NCI-H2107 treated with DMSO at 0.1 percent for 48 hours (cell line): ENCODE measurements at regions not wholly inside any gene's neighbourhood (a gene's known extent, or its start where the extent isn't known, plus 50 kb on each side); places are given as distances from the start of the nearest gene placed in this dataset.
A peak's percentile ranks its signal among the peaks of the same experiment; 100 is the strongest.

ENCODE experiments used
- DNase-seq: peaks from one replicate; lab custom pipeline; 2025; ENCODE audit not compliant: unreplicated experiment; lab: John Stamatoyannopoulos, UW

DNA sequence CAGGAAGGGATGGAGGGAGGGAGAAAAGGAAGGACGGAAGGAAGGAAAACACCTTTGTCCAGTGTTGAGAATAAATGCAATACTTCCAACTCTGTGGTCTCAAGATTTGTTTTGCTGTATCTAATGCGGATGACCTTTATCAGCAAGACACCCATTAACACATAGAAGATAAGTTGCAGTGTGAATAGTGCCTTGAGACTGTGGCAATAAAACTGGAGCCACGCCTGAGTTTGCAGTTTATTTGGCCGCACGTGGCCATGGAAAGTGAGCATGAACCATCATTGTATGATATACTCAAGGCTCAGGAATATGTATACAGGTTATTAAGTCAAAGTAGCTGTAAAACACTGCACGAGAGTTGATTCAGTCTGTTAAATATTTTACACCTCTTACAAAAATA, 113.6 kb upstream of the EEA1 start:
- no peak for DNase-seq

- DNase-seq = no peak
These were observed 114.2 kb upstream of the EEA1 start for GRCh38 chr12:93043192-93043876.

DNA sequence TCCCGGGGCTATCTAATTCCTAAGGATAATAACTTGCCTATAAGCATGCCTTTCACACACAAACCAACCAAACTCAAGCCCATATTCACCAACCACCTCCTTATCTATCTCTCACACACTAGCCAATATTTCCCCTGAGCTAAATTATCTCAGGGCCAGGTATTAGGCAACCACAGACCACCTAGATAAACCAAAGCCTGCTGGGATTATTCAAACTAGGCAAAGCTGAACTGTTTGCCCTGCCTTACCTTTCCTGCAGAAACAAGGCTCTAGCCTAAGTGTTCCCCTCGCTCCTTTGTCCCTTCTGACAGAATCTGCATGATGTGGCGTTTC, 114.7 kb upstream of the EEA1 start:
- DNase-seq = no peak

- DNase-seq = no peak
These were observed 118.0 kb upstream of the EEA1 start for GRCh38 chr12:93047118-93047517.

GRCh38 chr12:93048656-93049055, 119.6 kb upstream of the EEA1 start:
- no peak for DNase-seq

DNA sequence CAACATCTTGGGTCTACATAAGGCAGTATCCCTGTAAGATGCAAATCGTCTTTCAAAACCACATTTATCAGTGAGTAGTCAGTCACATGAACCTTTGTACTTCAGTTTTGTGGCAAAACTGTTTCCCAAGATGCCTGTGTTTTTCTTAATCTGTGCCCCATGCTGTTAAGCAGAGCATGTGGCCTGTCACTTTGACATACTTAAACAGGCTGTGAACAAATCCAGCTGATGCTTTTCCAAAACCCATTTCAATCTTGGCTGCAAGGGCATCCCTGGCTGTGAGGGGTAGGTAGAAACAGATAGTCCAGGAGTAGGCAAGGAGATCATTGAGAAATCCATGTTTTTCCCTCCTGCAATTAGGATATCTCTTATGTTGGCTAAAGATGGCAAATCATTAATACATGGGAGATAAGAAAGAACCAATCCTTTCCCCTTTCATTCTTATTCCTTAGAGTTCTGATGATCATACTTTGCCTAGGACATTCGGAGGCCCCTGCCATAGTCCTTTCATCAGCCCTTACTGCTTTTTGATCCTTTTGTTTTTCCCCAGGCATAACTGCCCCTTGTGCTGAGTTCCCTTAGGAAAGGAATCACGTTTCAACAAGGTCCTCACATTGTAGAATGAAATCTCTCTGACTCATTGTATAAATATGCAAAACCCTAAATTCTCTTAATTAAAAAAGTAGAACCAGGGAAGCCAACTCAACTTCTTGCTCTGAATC, 121.1 kb upstream of the EEA1 start:
- peak; percentile 10 for DNase-seq

GRCh38 chr12:93050748-93051081, 121.6 kb upstream of the EEA1 start:
- DNase-seq = no peak

- no peak for DNase-seq
These were observed 124.9 kb upstream of the EEA1 start for GRCh38 chr12:93054021-93054420.

DNA sequence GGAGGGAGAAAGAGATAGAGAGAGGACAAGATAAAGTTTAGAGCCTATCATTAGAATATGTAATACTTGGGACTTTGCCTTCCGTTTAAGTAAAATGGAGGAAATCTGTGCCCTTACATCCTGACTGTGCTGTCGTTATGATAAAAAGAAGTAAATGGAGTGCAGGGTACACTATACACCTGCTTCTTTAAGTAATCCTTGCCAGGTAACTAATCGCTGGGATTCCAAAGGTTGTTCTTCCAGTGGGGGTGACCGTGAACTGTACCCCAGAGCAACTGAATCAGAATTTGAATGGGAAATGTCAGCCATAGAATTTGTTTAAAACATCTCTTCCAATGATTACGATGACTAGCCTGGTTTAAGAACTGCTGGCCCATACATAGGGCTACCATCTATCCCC, 126.1 kb upstream of the EEA1 start:
- no peak for DNase-seq

GRCh38 chr12:93056971-93057535, 128.0 kb upstream of the EEA1 start:
- DNase-seq = no peak

- no peak for DNase-seq
These were observed 129.2 kb upstream of the EEA1 start for GRCh38 chr12:93058280-93058679.

DNA sequence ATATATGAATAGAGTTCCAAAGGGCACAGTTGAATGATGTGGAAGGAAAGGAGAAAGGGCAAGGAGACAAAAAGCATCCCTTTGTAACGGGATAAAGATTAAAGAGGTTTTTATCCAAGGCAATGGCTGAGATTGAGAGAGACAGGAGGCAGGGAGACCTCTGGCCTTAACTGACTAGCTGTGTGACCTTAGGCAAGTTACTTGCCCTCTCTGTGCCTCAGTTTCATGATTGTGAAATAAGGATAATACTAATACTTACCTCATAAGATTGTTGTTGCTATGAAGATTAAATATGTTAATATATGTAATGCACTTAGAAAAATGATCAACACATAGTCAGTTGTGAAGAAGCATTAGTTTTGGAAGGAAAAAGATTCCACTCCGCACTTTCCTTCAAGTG, 130.2 kb upstream of the EEA1 start:
- no peak for DNase-seq

- DNase-seq = no peak
These were observed 131.0 kb upstream of the EEA1 start for GRCh38 chr12:93059925-93060665.

DNA sequence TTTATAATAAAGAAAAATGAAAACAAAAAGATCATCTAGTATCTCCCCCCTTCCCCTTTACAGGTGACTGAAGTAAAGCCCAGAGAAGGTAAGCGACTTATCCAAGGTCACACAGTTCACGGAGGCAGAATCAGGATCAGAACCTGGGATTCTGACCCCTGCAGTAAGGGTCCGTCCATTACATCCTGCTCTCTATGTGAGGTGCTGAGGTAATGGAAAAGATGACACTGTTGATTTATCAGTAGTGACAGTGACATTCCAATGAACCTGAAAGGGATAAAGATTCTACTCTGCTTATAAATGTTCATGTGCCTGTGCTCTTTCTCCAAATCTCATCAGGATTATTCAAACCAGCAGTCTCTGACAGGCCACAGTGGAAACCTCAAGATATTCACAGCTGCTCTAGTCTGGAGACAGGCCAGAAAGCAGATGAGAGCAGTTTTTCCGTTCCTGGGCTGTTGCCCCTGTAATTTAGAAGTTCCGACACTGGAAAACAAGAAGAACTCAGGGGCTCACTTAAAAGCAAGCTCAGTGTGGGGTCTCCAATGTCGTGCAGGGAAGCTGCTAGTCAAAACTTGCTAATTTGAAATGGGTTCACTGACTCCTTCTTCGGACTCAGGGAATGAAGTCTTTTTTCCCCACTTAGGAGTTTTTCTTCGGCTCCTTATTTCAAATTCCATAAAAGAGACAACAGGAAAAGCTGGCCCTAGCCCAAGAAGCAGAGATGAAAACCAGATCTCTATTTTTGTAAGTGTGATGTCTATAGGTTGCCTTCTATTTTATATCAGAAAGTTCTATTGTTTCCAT, 131.8 kb upstream of the EEA1 start:
- no peak for DNase-seq

GRCh38 chr12:93061473-93062419, 132.7 kb upstream of the EEA1 start:
- DNase-seq = no peak

- no peak for DNase-seq
These were observed 136.8 kb upstream of the EEA1 start for GRCh38 chr12:93065896-93066295.

- DNase-seq = no peak
These were observed 143.2 kb upstream of the EEA1 start for GRCh38 chr12:93072340-93072739.

- no peak for DNase-seq
These were observed 144.2 kb upstream of the EEA1 start for GRCh38 chr12:93073324-93073723.

GRCh38 chr12:93078059-93078458, 149.0 kb upstream of the EEA1 start:
- no peak for DNase-seq

GRCh38 chr12:93078577-93078976, 149.5 kb upstream of the EEA1 start:
- no peak for DNase-seq
